DND-41 (cell line): ENCODE measurements at regions not wholly inside any gene's neighbourhood (a gene's known extent, or its start where the extent isn't known, plus 50 kb on each side); places are given as distances from the start of the nearest gene placed in this dataset.

Experiments used
- ATAC-seq: fragments of 200-7000 bp; cut with Tn5 transposase; 3 replicates; pipeline ENCODE4 v1.9.1; 2021; ENCODE audit warnings: low read depth; ENCODE audit not compliant: insufficient read depth
- DNase-seq: peaks from one replicate; pipeline ENCODE4 v3.0.0-alpha.2; 2020
- H2AFZ ChIP-seq: 2 replicates; pipeline ENCODE4 v1.6.0; 2012; ENCODE audit warnings: low read depth, low read length
- H3K27ac ChIP-seq: 2 replicates; pipeline ENCODE4 v1.5.1; 2012; ENCODE audit warnings: low read length, inconsistent platforms
- H3K27me3 ChIP-seq: fragments of 200-600 bp; sonication (generic); 2 replicates; pipeline ENCODE4 v1.6.0; 2012; ENCODE audit warnings: low read length, mild to moderate bottlenecking, inconsistent platforms; ENCODE audit not compliant: insufficient read depth, poor library complexity
- H3K36me3 ChIP-seq: 2 replicates; pipeline ENCODE4 v1.5.1; 2012; ENCODE audit warnings: low read length, inconsistent platforms; ENCODE audit not compliant: insufficient read depth
- H3K4me1 ChIP-seq: 2 replicates; pipeline ENCODE4 v1.5.1; 2012; ENCODE audit warnings: mild to moderate bottlenecking, low read length; ENCODE audit not compliant: insufficient read depth
- H3K4me2 ChIP-seq: 2 replicates; pipeline ENCODE4 v1.6.0; 2012; ENCODE audit warnings: mild to moderate bottlenecking, moderate library complexity, low read length, inconsistent platforms; ENCODE audit not compliant: insufficient read depth
- H3K4me3 ChIP-seq, 2 experiments: fragments of 200-600 bp in 1 of 2; shearing (Covaris generic) in 1 of 2; 2 replicates each; pipeline ENCODE4 v1.5.1; 2012 to 2016; ENCODE audit warnings: inconsistent platforms in 2 of 2, low read length in 2 of 2, mild to moderate bottlenecking in 2 of 2, low read depth in 1 of 2, moderate library complexity in 1 of 2
- H3K79me2 ChIP-seq: 2 replicates; pipeline ENCODE4 v1.6.0; 2012; ENCODE audit warnings: low read length, inconsistent platforms; ENCODE audit not compliant: insufficient read depth
- H3K9ac ChIP-seq: 2 replicates; pipeline ENCODE4 v1.6.0; 2012; ENCODE audit warnings: low read depth, mild to moderate bottlenecking, inconsistent platforms, low read length, moderate library complexity
- H3K9me3 ChIP-seq: 2 replicates; pipeline ENCODE4 v1.5.1; 2012; ENCODE audit warnings: low read length, moderate library complexity, mild to moderate bottlenecking, inconsistent platforms; ENCODE audit not compliant: insufficient read depth, severe bottlenecking
- H4K20me1 ChIP-seq: 2 replicates; pipeline ENCODE4 v1.6.0; 2012; ENCODE audit warnings: low read length; ENCODE audit not compliant: insufficient read depth
- CTCF ChIP-seq: IDR thresholded peaks from 2 replicates; pipeline ENCODE4 v1.5.1; 2012; ENCODE audit warnings: borderline replicate concordance, low read length, moderate library complexity, mild to moderate bottlenecking; ENCODE audit not compliant: poor library complexity, severe bottlenecking; ENCODE audit errors: extremely low read depth
- EZH2 ChIP-seq: IDR thresholded peaks from 3 replicates; pipeline ENCODE4 v1.6.1; 2012; ENCODE audit warnings: borderline replicate concordance, low read depth, mild to moderate bottlenecking, moderate library complexity, low read length, inconsistent platforms; ENCODE audit not compliant: severe bottlenecking

GRCh38 chr12:97335115-97335514 lies 127.5 kb upstream of the RMST start:
- Histone ChIP-seq H3K27ac (no peak overlapping the region), H3K4me1 (no peaks in the 10 kb centered on the region), H2AFZ (no peak overlapping the region), H3K79me2 (no peaks in the 10 kb centered on the region), H3K36me3 (no peaks in the 10 kb centered on the region), H3K4me3 (no peak overlapping the region), H3K9me3 (no peaks in the 10 kb centered on the region), H3K4me2 (no peak overlapping the region), H4K20me1 (no peaks in the 10 kb centered on the region), H3K9ac (no peak overlapping the region), H3K27me3 (peaks cover 4% of the 10 kb centered on the region)
- DNase-seq (no peak), ATAC-seq (no peak)
- TF ChIP-seq EZH2, result no peak
- TF ChIP-seq CTCF, result no peak

- no peak for ATAC-seq
- TF ChIP-seq EZH2, result no peak
- TF ChIP-seq CTCF, result no peak
- H3K36me3 ChIP-seq, result no peaks in the 10 kb centered on the region
- no peak overlapping the region for H3K27ac ChIP-seq
- no peaks in the 10 kb centered on the region for H3K9me3 ChIP-seq
- H4K20me1 ChIP-seq, result no peaks in the 10 kb centered on the region
- no peak overlapping the region for H3K9ac ChIP-seq
- DNase-seq, result no peak
- peaks cover 4% of the 10 kb centered on the region for H3K27me3 ChIP-seq
- H2AFZ ChIP-seq, result no peak overlapping the region
- H3K4me3 ChIP-seq, result no peak overlapping the region
- H3K4me1 ChIP-seq, result no peaks in the 10 kb centered on the region
- no peaks in the 10 kb centered on the region for H3K79me2 ChIP-seq
- H3K4me2 ChIP-seq, result no peak overlapping the region
These were observed 125.5 kb upstream of the RMST start for GRCh38 chr12:97336900-97337751.

GRCh38 chr12:97342130-97342529 lies 120.5 kb upstream of the RMST start:
- DNase-seq, result no peak

More at GRCh38 chr12:97342130-97342529, 120.5 kb upstream of the RMST start:
- no peaks in the 10 kb centered on the region for H3K4me1 ChIP-seq
- ATAC-seq, result no peak
- no peaks in the 10 kb centered on the region for H3K9me3 ChIP-seq
- no peak overlapping the region for H3K9ac ChIP-seq
- no peaks in the 10 kb centered on the region for H3K79me2 ChIP-seq
- TF ChIP-seq CTCF (no peak), EZH2 (no peak)
- H3K27ac ChIP-seq, result no peak overlapping the region
- peaks cover under 1% of the 10 kb centered on the region for H3K27me3 ChIP-seq
- H4K20me1 ChIP-seq, result no peaks in the 10 kb centered on the region
- H3K36me3 ChIP-seq, result no peaks in the 10 kb centered on the region
- H3K4me3 ChIP-seq, result no peak overlapping the region
- no peak overlapping the region for H3K4me2 ChIP-seq
- no peak overlapping the region for H2AFZ ChIP-seq
